A673 (cell line): ENCODE measurements at regions not wholly inside any gene's neighbourhood (a gene's known extent, or its start where the extent isn't known, plus 50 kb on each side); places are given as distances from the start of the nearest gene placed in this dataset.

Experiments used
- CTCF ChIP-seq: fragments of 300-800, 200-600 bp; sonication (generic); conservative IDR thresholded peaks from 2 replicates; pipeline ENCODE4 v1.5.1; 2017; ENCODE audit warnings: low read depth, mild to moderate bottlenecking, antibody characterized with exemption, low read length, moderate library complexity, mixed read lengths
- EZH2 ChIP-seq: fragments of 200-600 bp; sonication (generic); IDR thresholded peaks from 2 replicates; pipeline ENCODE4 v1.6.1; 2017; ENCODE audit warnings: borderline replicate concordance, low read depth, mild to moderate bottlenecking, mixed read lengths, antibody characterized with exemption, low read length; ENCODE audit not compliant: poor library complexity, severe bottlenecking

- no peak for TF ChIP-seq CTCF
- TF ChIP-seq EZH2: no peak
Measured at GRCh38 chrX:39414290-39414854, 613.1 kb downstream of the MID1IP1 start.
